HG02870 (cell line): ENCODE measurements at regions not wholly inside any gene's neighbourhood (a gene's known extent, or its start where the extent isn't known, plus 50 kb on each side); places are given as distances from the start of the nearest gene placed in this dataset.
"Not testable (repeated sequence)": the region's sequence is repeated elsewhere in the genome, so short reads cannot be mapped to it uniquely, and the experiment has no call there.

Experiments
- ATAC-seq: cut with Tn5 transposase; IDR thresholded peaks from one replicate; pipeline ENCODE4 v1.9.1; 2021; ENCODE audit warnings: mild to moderate bottlenecking, moderate library complexity; ENCODE audit not compliant: unreplicated experiment

DNA sequence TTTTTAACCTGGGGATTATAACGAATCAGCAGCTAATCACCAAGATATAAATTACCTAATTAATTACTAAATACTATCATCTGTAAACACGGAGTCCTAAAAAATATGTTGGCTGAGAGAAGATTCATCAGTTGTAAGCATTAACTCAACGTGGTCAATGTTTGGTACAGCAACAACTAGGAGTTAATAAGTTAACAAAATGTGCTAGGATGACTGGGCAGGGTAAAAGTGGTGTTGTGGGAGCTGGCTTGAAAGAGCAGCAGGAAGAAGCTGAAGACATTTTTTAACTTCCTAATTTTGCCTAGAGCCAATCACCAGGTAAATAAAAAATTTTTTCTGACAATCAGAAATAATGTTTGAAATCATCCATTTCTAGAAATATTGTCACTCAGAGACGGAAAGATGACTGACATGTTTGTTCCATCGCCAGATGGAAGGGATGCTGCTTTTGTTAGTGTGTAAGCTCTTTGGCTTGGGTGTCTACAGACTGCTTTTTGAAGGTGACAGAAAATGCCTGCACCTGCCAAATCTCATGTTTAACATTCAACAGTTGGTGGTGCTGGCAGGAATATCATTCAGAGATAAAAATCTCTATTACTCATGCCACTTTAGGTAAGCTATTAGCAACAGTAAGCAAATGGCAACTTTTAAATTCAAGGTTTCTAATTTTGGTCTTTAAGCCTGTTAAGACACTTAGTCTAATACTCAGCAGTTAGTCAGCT is 1126.9 kb downstream of the STPG2 start:
- no peak for ATAC-seq

DNA sequence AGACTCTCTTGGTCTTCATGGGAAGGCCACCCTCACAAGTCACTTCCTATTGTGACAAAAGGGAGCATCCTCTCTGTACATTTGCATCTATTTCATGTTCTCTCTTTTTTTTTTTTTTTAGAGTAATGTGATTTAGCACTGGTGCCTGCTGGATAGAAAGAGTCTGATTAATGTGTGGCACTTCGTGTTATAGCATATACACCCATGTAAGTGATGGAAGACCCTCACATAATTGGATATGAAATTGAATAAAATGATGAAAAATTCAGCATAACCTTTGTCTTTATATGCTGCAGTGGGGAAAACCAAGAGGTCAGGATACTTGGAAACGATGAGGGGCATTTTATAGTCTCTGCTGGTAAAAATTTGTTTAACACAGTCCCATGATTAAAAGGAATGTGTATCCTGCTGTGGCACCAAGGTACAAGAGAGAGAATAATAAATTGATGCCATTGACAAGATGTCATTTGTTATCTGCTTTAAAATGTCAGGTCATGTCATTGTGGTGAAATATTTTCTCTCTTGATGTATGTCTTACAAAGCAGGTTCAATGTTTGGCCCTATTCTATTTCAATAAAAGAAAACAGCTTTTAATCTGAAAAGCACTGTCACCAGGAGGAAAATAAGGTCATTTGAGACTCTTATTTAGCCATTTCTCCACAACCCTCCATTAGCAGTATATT is 1115.4 kb downstream of the STPG2 start:
- ATAC-seq, result no peak

DNA sequence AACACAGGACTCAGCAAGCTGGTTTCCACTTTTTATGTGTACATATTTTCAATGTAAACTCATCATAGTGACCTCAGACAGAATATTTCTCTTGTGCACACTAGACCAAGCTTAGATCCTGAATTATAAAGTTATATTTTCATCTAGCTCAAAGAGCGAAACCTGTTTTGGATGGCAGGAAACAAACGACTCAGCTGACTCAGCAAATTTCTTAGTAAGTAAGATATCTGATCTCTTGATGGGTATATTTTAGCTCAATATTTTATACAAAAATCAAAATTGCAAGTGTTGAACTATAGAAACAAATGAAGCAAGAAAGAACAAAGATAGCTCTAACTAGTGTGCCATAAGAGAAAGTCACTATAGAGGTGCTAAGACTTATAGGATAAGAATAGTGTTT is 1114.5 kb downstream of the STPG2 start:
- no peak for ATAC-seq

DNA sequence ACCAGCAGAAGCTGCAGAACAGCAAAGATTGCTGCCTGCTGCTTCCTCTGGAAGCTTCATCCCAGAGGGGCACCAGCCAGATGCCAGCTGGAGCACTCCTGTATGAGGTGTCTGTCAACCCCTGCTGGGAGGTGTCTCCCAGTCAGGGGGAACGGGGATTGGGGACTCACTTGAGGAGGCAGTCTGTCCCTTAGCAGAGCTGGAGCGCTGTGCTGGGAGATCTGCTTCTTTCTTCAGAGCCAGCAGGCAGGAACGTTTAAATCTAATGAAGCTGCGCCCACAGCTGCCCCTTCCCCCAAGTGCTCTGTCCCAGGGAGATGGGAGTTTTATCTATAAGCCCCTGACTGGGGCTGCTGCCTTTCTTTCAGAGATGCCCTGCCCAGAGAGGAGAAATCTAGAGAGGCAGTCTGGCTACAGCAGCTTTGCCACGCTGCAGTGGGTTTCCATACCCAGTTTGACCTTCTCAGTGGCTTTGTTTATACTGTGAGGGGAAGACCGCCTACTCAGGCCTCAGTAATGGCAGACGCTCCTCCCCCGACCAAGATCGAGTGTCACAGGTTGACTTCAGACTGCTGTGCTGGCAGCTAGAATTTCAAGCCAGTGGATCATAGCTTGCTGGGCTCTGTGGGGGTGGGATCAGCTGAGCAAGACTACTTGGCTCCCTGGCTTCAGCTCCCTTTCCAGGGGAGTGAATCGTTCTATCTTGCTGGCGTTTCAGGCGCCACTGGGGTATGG is 1105.7 kb downstream of the STPG2 start:
- ATAC-seq, result not testable (repeated sequence)

DNA sequence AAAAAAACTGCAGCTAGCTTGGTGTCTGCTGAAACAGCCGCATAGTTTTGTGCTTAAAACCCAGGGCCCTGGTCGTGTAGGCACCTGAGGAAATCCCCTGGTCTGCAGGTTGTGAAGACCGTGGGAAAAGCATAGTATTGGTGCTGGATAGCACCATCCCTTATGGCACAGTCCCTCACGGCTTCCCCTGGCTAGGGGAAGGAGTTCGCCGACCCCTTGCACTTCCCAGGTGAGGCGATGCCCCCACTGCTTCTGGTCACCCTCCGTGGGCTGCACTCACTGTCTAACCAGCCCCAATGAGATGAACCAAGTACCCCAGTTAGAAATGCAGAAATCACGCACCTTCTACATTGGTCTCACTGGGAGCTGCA is 1105.1 kb downstream of the STPG2 start:
- ATAC-seq, result no peak

DNA sequence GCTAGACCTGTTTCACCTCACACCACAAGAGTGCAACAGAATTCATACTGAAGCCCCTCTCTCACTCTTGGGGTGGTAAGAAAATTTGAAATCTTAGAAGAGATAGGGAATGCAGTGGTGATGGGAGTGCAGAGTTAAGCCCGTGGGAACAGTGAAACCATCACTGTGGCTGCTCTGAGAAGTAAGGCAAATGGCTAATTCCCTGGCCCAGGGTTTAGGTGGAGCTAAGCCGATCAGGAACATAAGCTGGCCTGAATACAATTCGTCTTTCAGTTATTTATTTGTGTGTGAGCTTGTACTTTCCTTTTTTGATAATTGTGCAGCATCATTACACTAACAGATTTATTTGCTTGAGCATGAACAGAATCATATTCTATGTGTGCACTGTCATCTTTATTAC is 1070.6 kb downstream of the STPG2 start:
- no peak for ATAC-seq

DNA sequence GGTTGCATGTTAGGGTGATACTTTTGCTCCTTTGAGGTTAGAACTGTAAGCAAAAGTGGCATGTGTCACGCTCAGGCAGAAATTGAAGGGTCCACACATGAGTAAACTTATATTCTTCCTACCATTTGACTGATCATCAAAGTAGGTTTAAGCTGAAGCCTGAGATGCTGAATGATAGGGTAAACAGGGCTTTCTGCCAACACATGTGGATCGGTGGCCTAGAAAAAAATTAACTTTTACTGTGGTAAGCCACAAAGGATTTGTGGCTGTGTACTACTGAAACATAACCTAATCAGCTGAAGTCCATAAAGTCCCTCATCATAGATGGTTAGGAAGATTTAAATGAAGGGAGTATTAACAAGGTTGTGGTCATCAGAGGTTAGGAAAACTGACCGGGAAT is 1070.1 kb downstream of the STPG2 start:
- no peak for ATAC-seq

DNA sequence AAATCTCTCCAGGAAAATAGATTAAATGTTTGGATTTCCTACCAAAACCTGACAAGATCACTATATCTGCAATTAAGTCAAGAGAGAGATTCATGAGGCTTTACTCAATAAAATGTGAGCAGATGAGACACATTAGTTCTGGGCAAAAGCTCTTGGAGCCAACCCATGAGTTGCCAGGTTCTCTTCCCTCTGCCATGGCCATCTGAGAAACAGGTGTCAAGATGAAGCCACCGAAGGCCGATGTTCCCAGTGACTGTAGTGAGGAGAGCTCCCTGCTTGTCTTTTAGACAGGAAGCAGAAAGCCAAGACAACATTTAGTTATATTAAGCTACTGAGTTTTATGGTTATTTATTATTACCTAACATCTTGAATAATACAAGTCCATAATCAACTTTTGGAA is 1068.7 kb downstream of the STPG2 start:
- no peak for ATAC-seq

DNA sequence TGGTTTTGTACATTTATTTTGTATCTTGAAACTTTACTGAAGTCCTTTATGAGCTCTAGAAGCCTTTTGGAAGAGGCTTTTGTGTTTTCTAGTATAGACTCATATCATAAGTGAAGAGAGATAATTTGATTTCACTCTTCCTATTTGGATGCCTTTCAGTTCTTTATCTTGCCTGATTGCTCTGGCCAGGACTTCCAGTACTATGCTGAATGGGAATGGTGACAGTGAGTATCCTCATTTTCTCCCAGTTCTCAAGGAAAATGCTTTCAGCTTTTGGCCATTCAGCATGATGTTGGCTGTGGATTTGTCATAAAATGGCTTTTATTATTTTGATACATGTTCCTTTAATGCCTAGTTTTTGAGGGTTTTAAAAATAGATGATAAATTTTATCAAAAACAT is 1061.3 kb downstream of the STPG2 start:
- ATAC-seq, result no peak

DNA sequence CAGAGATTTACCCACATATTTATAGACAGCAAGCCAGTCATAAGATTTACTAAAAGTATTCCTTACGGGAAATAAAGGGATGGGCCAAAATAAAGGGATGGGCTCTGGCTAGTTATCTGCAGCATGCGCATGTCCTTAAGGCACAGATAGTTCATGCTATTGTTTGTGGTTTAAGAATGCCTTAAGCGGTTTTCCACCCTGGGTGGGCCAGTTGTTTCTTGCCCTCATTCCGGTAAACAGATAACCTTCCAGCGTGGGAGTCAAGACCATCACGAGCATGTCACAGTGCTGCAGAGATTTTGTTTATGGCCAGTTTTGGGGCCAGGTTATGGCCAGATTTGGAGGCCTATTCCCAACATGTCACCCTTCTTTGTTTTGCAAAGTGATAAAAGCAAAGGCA is 1046.2 kb downstream of the STPG2 start:
- ATAC-seq, result not testable (repeated sequence)

DNA sequence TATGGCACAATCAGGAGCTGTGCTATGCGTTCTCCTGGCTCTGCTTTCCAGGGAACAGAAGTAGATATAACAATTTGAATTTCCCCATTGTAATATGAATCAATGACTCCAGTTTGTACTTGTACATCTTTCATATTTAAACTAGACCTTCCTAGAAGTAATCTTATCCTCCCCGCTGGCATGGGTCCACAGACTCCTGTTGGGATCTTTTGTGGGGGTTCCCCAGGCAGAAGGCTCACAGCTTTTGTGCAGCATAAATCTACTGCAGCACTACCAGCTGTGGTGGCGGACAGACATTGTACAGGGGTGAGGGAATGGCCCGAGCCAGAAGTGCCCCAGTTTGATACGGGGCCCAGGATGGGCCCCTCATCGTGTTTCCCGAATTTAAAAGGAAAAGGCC is 1042.1 kb downstream of the STPG2 start:
- not testable (repeated sequence) for ATAC-seq

DNA sequence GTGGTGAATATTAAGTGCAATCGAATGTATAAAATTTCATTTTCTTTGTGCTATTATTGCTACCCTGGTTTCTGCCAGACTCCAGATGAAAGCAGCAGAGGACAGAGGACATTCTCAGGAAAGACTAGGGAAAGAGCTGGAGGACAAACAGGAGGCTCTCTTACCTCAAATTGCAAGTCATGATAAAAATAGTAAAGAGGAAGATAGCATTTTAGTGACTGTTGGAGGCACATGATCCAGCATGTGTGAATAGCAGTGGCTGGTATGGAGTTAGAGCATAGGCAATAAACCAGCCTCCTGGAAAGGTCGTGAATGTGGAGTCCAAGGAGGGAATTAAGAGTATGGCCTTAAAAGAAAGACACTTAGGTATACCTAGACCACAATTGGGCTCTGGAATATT is 1040.0 kb downstream of the STPG2 start:
- ATAC-seq, result no peak

DNA sequence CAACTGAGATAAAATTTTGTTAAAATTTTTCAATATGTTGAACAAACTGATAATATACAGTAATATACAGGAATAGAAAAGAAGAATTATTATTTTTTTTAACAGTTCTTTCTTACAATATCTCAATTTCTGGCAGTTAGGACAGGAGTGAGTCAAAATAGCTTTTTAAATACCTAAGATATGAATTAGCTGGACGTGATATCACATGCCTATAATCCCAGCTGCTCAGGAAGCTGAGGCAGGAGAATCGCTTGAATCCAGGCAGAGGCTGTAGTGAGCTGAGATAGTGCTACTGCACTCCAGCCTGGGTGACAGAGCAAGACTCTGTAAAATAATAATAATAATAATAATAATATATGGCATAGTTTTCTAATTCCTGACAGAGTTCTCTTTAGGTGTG is 1039.3 kb downstream of the STPG2 start:
- no peak for ATAC-seq

DNA sequence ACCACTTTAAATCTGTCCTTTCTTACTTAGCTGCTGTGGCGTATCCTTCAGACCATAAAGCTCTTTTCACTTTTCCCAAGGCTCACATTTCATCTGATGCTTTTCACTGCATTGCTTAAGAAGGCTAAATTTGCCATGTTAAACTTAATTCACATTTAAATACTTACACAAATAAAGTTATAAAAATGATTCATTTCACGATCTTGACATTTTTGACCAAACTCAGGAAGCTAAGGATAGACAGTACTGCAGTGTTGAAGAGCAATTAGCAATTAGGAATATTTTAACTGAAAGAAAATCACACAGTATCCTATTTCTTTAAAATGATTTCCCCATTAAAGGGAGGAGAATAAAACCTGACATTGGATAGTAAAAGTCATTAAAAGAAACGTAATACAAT is 1038.6 kb downstream of the STPG2 start:
- ATAC-seq, result no peak

DNA sequence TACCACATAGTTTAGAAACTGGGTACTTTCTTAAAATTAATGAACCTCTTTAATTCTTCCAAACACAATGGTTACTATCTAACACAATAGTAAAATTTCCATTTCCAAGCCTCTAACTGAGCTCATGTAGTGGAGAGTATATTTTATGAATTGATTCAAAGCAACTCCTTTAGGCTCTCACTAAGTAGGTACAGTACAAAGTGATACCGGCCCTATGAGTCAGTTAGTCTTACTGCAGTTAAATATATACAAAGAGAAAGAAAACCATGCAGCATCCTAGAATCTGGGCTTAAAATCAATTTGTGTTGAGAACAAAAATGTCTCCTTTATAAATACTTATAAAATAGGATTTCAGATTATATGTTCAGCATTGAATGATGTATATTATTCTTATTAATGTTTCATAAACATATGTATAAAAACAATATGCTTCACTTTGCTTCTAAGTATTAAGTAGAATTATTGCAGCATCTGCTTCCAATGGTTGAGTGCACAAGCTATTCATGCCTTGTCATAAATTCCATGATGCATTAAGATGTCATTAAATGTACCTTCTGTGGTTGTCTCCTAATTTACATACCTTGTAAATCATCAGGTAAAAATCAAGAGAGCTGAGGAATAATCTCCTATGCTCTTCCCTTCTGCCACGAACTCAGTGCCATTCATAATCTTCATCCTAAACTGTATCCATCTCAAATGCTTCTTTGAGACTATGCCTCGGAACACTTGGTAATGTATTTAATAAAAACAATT is 1037.8 kb downstream of the STPG2 start:
- ATAC-seq, result no peak

DNA sequence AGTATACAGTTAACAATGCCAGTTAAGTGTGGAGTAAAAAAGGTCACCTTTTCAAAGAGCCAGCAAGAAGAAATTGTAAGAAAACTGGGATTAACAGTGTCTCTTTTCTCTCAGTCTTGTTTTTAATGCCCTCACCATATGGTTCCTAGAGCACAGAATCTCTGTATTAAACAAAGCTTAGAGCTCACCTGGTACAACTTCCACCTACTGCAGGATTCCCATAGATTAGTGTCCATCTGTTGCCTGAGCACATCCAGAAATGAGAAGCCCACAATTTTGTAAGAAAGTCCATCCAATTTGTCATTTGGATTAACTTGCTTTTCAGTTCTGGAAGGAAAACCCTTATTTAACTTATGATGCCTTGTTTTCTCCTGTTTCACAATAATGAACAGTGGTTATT is 1037.1 kb downstream of the STPG2 start:
- ATAC-seq, result no peak

DNA sequence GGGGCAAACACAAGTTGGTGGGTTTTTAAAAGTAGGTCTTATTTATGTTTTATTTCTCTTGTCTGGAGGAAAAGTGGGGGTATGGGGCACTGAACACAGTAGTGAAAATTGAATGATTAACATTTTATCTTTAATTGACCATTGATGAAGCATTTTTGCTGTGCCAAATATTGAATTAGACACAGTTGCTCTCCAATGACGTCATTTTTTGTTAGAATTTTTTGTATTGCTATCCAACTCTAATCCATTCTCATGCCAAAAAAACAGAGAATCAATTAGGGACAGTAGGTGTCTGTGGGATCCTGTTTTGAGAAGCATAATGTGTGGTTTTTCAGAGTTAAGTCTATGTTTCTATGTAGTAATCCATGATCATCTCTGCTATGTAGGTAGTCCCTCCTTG is 1032.8 kb downstream of the STPG2 start:
- ATAC-seq, result no peak

DNA sequence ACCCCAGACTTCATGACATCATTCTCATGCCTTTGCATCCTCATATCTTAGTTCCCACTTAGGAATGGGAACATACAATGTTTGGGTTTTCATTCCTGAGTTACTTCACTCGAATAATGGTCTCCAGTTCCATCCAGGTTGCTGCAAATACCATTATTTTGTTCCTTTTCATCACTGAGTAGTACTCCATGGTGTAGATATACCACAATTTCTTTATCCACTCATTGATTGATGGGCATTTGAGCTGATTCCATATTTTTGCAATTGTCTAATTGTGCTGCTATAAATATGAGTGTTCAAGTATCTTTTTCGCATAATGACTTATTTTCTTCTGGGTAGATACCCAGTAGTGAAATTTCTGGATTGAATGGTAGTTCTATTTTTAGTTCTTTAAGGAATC is 1026.8 kb downstream of the STPG2 start:
- ATAC-seq, result no peak

DNA sequence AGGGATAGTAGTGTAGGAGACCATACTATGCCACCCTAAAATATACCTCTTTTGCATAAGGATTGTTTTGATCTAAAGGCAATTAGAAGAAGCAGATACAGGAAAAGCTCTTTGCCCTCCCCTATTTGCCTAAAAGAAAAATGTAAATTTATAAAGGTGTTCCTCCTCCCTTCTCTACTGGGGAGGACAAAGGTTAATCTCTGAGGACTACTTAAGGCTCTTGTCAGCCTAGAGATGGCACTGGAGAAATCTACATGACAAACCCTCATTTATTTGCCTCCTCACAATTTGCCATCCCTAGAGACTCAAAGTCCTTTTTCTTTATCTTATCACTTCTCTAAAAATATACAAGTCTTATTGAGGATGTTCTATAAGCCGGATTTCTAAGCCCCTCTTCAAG is 1021.8 kb downstream of the STPG2 start:
- ATAC-seq, result no peak

DNA sequence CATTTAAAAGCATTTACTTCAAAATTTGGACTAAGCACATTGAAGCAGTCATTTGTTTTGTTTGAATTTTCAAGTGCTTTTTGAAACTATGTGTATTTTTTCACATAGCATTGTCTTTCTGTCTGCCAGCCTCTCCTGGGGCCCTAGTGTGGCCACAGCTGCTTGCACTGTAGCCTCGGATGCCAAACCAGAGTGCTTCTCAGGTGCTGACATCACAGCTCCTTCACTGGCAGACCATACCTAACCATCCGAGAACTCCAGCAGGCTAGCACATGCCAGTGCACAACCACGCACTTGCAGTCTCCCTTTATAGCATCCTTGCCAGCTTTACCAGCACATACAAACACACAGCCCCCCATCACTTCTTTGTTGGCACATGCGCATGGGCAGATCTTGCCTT is 1019.7 kb downstream of the STPG2 start:
- ATAC-seq, result no peak

DNA sequence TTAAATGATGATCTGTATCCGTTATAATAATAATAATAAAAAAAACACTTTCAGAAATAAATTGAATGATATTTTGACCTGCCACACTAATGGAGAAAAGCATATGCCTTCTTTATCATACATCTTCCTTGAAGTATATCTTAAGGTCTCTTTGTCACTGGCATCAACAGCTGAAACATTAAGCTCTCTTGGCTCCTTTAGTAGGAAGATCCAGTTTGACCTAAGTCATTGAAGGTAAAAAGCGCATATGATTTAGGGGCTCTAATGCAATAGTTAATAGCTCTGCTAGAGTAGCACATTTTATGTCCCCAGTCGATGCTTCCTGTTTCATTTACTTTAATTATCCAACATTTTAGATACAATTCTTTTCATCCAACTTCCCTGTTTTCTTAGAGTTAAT is 1010.8 kb downstream of the STPG2 start:
- ATAC-seq, result no peak
